Transverse colon (tissue), 4 donors: ENCODE measurements at regions not wholly inside any gene's neighbourhood (a gene's known extent, or its start where the extent isn't known, plus 50 kb on each side); places are given as distances from the start of the nearest gene placed in this dataset.

Experiments used
- EP300 ChIP-seq: sonication (generic); formaldehyde crosslinking; IDR thresholded peaks from one replicate; pipeline ENCODE4 v1.6.1; 2017; ENCODE audit warnings: antibody characterized with exemption, low read depth
- POLR2A ChIP-seq: fragments of 450-650 bp; IDR thresholded peaks from one replicate; pipeline ENCODE4 v1.6.1; 2016; ENCODE audit warnings: antibody characterized with exemption, mild to moderate bottlenecking, moderate library complexity
- POLR2AphosphoS5 ChIP-seq, 3 donors: sonication (generic); formaldehyde crosslinking; IDR thresholded peaks; one replicate each; pipeline ENCODE4 v1.6.1; 2016; ENCODE audit warnings: antibody characterized with exemption in 3 of 3
- TF ChIP-seq, protein P1 (sequence below), 5 experiments: fragments of 200-600 bp in 3 of 5; fragments of 450-650 bp in 2 of 5; sonication (generic) in 3 of 5; IDR thresholded peaks; 1 replicate in 2 of 5; 2 replicates in 3 of 5; pipeline ENCODE4 v1.5.1; 2016 to 2017; ENCODE audit warnings: antibody characterized with exemption in 5 of 5, inconsistent platforms in 3 of 5, mild to moderate bottlenecking in 2 of 5, moderate library complexity in 1 of 5

DNA sequence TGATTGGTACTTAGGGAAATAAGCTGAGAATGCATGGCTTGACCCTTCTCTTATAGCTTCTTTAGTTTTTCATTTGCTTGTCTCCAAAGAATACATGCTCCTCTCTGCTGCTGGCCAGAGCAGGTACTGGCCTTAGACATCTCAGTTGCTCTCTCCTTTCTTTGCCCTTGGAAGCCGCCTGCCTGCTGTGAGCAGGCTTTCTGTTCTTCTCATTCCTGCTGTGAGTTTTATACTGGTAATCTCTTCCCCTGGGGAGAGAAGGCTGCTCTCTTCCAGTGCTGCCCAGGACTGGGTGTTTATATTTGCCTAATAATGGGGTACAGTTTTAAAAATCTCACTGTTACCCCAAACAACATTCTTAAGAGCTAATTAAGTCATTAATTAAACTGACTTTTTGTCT lies 323.5 kb upstream of the LRRC7 start:
- TF ChIP-seq, protein P1, sequence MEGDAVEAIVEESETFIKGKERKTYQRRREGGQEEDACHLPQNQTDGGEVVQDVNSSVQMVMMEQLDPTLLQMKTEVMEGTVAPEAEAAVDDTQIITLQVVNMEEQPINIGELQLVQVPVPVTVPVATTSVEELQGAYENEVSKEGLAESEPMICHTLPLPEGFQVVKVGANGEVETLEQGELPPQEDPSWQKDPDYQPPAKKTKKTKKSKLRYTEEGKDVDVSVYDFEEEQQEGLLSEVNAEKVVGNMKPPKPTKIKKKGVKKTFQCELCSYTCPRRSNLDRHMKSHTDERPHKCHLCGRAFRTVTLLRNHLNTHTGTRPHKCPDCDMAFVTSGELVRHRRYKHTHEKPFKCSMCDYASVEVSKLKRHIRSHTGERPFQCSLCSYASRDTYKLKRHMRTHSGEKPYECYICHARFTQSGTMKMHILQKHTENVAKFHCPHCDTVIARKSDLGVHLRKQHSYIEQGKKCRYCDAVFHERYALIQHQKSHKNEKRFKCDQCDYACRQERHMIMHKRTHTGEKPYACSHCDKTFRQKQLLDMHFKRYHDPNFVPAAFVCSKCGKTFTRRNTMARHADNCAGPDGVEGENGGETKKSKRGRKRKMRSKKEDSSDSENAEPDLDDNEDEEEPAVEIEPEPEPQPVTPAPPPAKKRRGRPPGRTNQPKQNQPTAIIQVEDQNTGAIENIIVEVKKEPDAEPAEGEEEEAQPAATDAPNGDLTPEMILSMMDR (IDR thresholded peaks at IDR 0.05), result no peak
- TF ChIP-seq POLR2A, result no peak
- no peak for TF ChIP-seq EP300
- TF ChIP-seq POLR2AphosphoS5 (IDR thresholded peaks at IDR 0.05), result no peak
